Esophagus squamous epithelium (tissue), 4 donors: ENCODE measurements at regions not wholly inside any gene's neighbourhood (a gene's known extent, or its start where the extent isn't known, plus 50 kb on each side); places are given as distances from the start of the nearest gene placed in this dataset.

Source experiments
- POLR2A ChIP-seq, 4 donors: fragments of 450-650 bp; IDR thresholded peaks; one replicate each; pipeline ENCODE4 v1.6.1; 2017; ENCODE audit warnings: antibody characterized with exemption in 4 of 4, mild to moderate bottlenecking in 4 of 4, moderate library complexity in 3 of 4
- TF ChIP-seq, protein P1 (sequence below), 6 experiments: fragments of 450-650 bp in 4 of 6; fragments of 200-600 bp in 2 of 6; sonication (generic) in 2 of 6; IDR thresholded peaks; one replicate each; pipeline ENCODE4 v1.5.1; 2016 to 2019; ENCODE audit warnings: antibody characterized with exemption in 6 of 6, mild to moderate bottlenecking in 4 of 6, moderate library complexity in 4 of 6

DNA sequence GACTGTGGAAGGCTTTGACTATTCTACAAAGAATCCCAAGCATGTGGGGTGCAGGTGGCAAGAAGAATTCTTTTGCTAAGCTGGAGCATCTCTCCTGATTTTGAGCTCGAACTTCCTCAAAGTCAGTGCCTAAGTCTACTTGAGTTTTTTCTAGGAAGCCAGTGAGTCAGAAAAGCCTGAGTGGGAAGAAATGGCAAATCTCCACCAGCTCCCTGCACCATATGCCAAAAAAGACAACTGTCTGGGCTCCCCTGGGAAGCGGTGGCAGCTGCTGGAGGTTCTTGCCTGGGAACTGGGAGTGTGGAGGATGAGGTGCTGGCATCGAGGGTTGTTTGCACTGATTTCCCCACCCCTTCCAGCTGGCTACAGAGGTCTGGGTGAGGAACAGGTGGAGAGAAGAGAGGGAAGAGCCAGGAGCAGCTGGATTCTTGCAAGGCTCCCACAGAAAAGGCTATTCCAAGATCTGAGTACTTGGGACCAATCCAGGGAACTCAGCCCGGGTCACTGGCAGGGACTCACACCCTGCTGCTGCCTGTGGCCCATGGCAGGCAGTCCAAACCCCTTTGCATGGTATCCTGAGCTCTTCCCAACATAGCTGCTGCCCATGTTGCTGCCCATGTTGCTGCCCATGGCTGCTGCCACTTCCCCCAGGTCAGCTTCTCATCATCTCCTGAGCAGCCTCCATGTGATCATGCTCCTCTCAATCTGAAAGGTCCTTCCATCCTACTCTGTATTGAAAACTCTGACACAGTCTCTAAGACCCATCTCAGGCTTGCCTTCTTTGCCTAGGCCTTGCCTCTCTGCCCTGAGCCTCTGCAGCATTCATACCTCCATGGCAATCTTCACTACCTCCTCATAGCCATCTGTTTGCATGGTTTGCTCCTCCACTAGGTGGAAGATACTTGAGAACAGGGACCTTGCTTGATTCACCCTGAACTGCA, 128.3 kb upstream of the SPATS2L start:
- TF ChIP-seq, protein P1, sequence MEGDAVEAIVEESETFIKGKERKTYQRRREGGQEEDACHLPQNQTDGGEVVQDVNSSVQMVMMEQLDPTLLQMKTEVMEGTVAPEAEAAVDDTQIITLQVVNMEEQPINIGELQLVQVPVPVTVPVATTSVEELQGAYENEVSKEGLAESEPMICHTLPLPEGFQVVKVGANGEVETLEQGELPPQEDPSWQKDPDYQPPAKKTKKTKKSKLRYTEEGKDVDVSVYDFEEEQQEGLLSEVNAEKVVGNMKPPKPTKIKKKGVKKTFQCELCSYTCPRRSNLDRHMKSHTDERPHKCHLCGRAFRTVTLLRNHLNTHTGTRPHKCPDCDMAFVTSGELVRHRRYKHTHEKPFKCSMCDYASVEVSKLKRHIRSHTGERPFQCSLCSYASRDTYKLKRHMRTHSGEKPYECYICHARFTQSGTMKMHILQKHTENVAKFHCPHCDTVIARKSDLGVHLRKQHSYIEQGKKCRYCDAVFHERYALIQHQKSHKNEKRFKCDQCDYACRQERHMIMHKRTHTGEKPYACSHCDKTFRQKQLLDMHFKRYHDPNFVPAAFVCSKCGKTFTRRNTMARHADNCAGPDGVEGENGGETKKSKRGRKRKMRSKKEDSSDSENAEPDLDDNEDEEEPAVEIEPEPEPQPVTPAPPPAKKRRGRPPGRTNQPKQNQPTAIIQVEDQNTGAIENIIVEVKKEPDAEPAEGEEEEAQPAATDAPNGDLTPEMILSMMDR (IDR thresholded peaks at IDR 0.05) = no peak
- no peak for TF ChIP-seq POLR2A (IDR thresholded peaks at IDR 0.05)
